HepG2 (cell line): ENCODE measurements at regions not wholly inside any gene's neighbourhood (a gene's known extent, or its start where the extent isn't known, plus 50 kb on each side); places are given as distances from the start of the nearest gene placed in this dataset.

Experiments used
- ARID5B ChIP-seq: IDR thresholded peaks from 2 replicates; pipeline ENCODE4 v1.4.0; 2020; ENCODE audit warnings: mild to moderate bottlenecking, missing genetic modification reagents
- ATF5 ChIP-seq: sonication (generic); formaldehyde crosslinking; IDR thresholded peaks from 2 replicates; pipeline ENCODE4 v1.4.0; 2020; ENCODE audit warnings: mild to moderate bottlenecking, low read depth, missing genetic modification reagents
- ATF7-NPFF ChIP-seq: sonication (generic); formaldehyde crosslinking; IDR thresholded peaks from 2 replicates; pipeline ENCODE4 v1.8.1; 2023; ENCODE audit warnings: mild to moderate bottlenecking, low read depth, missing genetic modification reagents, moderate library complexity
- HNF4G ChIP-seq, 2 experiments: sonication (generic) in 1 of 2; formaldehyde crosslinking in 1 of 2; IDR thresholded peaks; 2 replicates each; pipeline versions ENCODE4 v1.4.0 to v1.6.1; 2011 to 2020; ENCODE audit warnings: borderline replicate concordance in 2 of 2, low read depth in 2 of 2, mild to moderate bottlenecking in 2 of 2, low read length in 1 of 2, missing genetic modification reagents in 1 of 2, moderate library complexity in 1 of 2
- NBN ChIP-seq: fragments of 450-650 bp; conservative IDR thresholded peaks from 2 replicates; pipeline ENCODE4 v1.6.1; 2017
- RERE ChIP-seq: IDR thresholded peaks from 2 replicates; pipeline ENCODE4 v1.6.1; 2016; ENCODE audit warnings: low read depth, missing genetic modification reagents, missing compliant biosample characterization
- RFXANK ChIP-seq: IDR thresholded peaks from 2 replicates; pipeline ENCODE4 v1.6.1; 2016
- SALL1 ChIP-seq: sonication (generic); formaldehyde crosslinking; IDR thresholded peaks from 2 replicates; pipeline ENCODE4 v1.8.0; 2022; ENCODE audit warnings: mild to moderate bottlenecking, missing genetic modification reagents
- SAP130 ChIP-seq: IDR thresholded peaks from 2 replicates; pipeline ENCODE4 v1.6.1; 2016; ENCODE audit warnings: low read depth
- SOX13 ChIP-seq, 3 experiments: fragments of 450-650 bp in 1 of 3; sonication (generic) in 1 of 3; formaldehyde crosslinking in 1 of 3; IDR thresholded peaks in 2 of 3; conservative IDR thresholded peaks in 1 of 3; 2 replicates each; pipeline versions ENCODE4 v1.5.0 to v1.6.1; 2016 to 2020; ENCODE audit warnings: antibody characterized with exemption in 1 of 3, mild to moderate bottlenecking in 1 of 3, missing compliant biosample characterization in 1 of 3, missing genetic modification reagents in 1 of 3, moderate library complexity in 1 of 3
- TAF1 ChIP-seq: sonication (generic); formaldehyde crosslinking; IDR thresholded peaks from 2 replicates; pipeline ENCODE4 v1.4.0; 2020; ENCODE audit warnings: missing genetic modification reagents
- ZHX1 ChIP-seq: sonication (generic); formaldehyde crosslinking; IDR thresholded peaks from 2 replicates; pipeline ENCODE4 v1.8.1; 2022; ENCODE audit warnings: low read depth, mild to moderate bottlenecking, missing genetic modification reagents
- ZNF382 ChIP-seq: sonication (generic); formaldehyde crosslinking; IDR thresholded peaks from 2 replicates; pipeline ENCODE4 v1.5.0; 2020; ENCODE audit warnings: missing genetic modification reagents, mild to moderate bottlenecking, borderline replicate concordance
- ZNF564 ChIP-seq: sonication (generic); formaldehyde crosslinking; IDR thresholded peaks from 2 replicates; pipeline ENCODE4 v1.8.1; 2023; ENCODE audit warnings: mild to moderate bottlenecking, missing genetic modification reagents

GRCh38 chr13:112159575-112160547, 92.9 kb downstream of the SOX1 start (continued):
- TF ChIP-seq RFXANK (no peak), ARID5B (CRISPR knock-in tag) (peak; percentile 50), TAF1 (CRISPR knock-in tag) (no peak), SALL1 (CRISPR knock-in tag) (peak; percentile 33; the same call in 1 of the 2 replicates), SAP130 (CRISPR knock-in tag) (peak; percentile 40; the same call in 1 of the 2 replicates), ATF7-NPFF (no peak), ATF5 (no peak), RERE (no peak), SOX13 (IDR thresholded peaks at IDR 0.05) (0 out of 2 replicates have a peak, but pooled peaks have one; percentile 14), SOX13 (CRISPR knock-in tag; conservative IDR thresholded peaks at IDR 0.05 in 1 of 2, IDR thresholded peaks at IDR 0.05 in 1 of 2) (peak in 1 of 2 experiments; percentile 83; a peak in 2 of 4 replicates), HNF4G (IDR thresholded peaks at IDR 0.05; ENCODE audit: borderline replicate concordance, low read depth, low read length) (peak; percentile 64), HNF4G (CRISPR knock-in tag; IDR thresholded peaks at IDR 0.05; ENCODE audit: borderline replicate concordance, low read depth) (no peak; the same call in 1 of the 2 replicates), NBN (no peak), ZNF382 (CRISPR knock-in tag) (no peak), ZHX1 (CRISPR knock-in tag) (no peak), ZNF564 (CRISPR knock-in tag) (no peak)
